NCI-H1092 (cell line): ENCODE measurements at regions not wholly inside any gene's neighbourhood (a gene's known extent, or its start where the extent isn't known, plus 50 kb on each side); places are given as distances from the start of the nearest gene placed in this dataset.
"Not testable (repeated sequence)": the region's sequence is repeated elsewhere in the genome, so short reads cannot be mapped to it uniquely, and the experiment has no call there.

Source experiments
- DNase-seq: peaks from one replicate; lab custom pipeline; 2025; lab: John Stamatoyannopoulos, UW

GRCh38 chr5:100379254-100379858 lies 155.8 kb upstream of the FAM174A start:
- not testable (repeated sequence) for DNase-seq

- DNase-seq: not testable (repeated sequence)
Measured at GRCh38 chr5:100364757-100365478, 170.3 kb upstream of the FAM174A start.

DNA sequence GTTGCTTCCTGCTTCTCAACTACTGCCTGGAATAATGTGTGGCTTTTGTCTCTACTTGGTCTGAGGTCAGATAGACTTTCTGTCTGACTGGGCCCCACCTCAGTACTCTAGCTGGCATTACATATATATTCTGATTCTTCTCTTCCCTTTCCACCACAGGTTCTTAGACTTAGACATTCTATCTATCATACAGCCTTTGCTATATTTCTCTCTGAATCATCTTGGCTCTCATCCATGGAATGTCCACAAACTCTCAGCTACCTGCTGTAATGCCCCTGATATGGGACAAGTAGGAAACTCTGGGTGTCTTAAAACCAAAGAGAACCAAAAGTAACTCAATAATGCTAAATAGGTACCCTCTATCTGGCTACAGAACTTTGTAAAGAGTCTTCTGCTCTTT lies 170.8 kb upstream of the FAM174A start:
- not testable (repeated sequence) for DNase-seq

DNA sequence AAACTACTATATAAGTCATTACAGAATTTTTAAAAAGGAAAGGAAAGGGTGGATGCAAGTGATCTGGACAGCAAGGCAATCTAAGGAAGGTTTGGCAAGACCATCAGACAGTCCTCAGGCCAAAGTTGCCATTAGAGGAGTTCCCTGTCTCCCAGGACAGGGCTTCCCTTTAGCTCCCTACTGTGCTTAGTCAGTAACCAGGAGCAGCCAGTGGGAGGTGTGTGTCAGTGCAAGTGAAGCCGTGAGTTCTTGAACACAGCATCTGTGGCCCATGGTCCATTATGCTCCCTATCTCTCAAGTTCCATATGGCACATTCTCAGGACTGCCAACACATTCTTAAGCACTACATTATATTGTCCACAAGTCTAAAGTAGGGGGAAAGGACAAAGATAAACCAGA lies 175.2 kb upstream of the FAM174A start:
- not testable (repeated sequence) for DNase-seq

GRCh38 chr5:100346269-100346668 lies 188.9 kb upstream of the FAM174A start:
- DNase-seq: not testable (repeated sequence)

- DNase-seq: not testable (repeated sequence)
Measured at GRCh38 chr5:100341485-100341884, 193.7 kb upstream of the FAM174A start.

- no peak for DNase-seq
Measured at GRCh38 chr5:100322483-100322882, 212.7 kb upstream of the FAM174A start.

GRCh38 chr5:100319885-100320284 lies 215.3 kb upstream of the FAM174A start:
- DNase-seq: no peak

DNA sequence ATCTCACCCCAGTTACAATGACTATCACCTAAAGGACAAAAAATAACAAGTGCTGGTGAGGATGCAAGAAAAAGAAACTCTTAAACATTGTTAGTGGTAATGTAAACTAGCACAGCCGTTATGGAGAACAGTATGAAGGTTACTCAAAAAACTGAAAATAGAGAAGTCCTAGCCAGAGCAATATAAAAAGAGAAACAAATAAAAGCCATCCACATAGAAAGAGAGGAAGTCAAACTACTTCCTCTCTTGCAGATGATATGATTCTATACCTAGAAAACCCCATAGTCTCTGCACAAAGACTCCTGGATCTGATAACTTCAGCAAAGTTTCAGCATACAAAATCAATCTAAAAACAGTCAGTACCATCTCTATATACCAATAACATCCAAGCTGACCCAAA lies 221.5 kb upstream of the FAM174A start:
- no peak for DNase-seq

GRCh38 chr5:100311806-100312205 lies 223.4 kb upstream of the FAM174A start:
- no peak for DNase-seq

DNA sequence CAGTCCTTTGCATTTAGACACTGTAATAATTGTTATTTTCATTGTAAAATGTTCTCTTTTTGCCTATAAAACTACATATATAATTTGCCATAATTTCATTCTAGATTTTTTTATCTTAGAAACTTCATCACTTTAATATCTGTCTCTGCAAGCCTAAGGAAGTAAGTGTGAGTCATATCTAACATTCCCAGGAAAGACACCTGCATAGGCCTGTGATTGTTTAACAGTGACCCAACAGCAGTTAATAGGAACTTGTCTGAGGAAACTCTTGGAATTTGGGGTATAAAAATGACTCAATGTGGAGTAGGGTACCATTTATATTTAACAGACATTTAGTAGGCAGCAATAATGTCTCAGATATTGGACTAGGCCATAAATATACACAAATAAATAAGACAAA lies 229.2 kb upstream of the FAM174A start:
- no peak for DNase-seq

- no peak for DNase-seq
Measured at GRCh38 chr5:100303216-100303615, 232.0 kb upstream of the FAM174A start.

DNA sequence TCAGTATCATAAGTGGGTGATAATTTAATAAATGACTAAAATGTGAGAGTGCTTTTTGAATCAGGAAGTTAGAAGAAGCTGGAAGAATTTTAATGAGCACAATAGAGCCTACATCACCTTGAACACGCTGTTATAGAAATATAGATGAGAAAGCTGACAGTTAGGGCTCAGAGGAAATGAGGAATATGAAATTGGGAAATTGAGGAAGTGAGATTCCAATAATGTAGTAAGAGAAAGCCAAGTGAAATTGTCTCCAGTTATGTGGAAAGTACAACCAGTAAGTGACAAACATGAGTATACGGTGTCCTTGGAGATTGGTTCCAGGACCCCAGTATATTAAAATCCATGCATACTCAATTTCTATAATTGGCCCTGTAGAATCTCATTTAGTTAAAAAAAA lies 235.9 kb upstream of the FAM174A start:
- DNase-seq: no peak

GRCh38 chr5:100276071-100276470 lies 259.1 kb upstream of the FAM174A start:
- no peak for DNase-seq

- DNase-seq: no peak
Measured at GRCh38 chr5:100275631-100276030, 259.5 kb upstream of the FAM174A start.

- DNase-seq: no peak
Measured at GRCh38 chr5:100273846-100274580, 261.2 kb upstream of the FAM174A start.

GRCh38 chr5:100270023-100270771 lies 265.0 kb upstream of the FAM174A start:
- DNase-seq: no peak

- no peak for DNase-seq
Measured at GRCh38 chr5:100260968-100261367, 274.2 kb upstream of the FAM174A start.

- no peak for DNase-seq
Measured at GRCh38 chr5:100252944-100253343, 282.2 kb upstream of the FAM174A start.

DNA sequence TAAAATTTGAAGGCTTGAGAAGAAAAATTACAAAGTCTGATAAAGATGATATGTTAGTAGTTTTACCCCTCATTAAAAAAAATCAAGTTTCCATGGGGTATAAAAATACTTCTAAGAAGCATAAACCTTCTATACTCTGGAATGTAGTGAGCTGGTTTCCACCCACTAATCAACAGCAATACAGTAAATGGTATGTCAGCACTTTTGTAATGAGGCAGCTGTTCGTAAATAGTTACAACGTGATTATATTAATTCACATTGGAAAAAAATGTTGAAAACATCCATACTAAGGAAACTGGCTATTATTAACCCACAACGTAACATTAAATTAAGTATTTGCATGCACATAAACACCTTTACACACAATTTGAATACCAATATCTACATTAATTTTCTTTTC lies 283.1 kb upstream of the FAM174A start:
- no peak for DNase-seq

GRCh38 chr5:100249884-100250269 lies 285.3 kb upstream of the FAM174A start:
- no peak for DNase-seq

GRCh38 chr5:100249211-100249883 lies 285.8 kb upstream of the FAM174A start:
- DNase-seq: no peak
